Keratinocyte (primary cell): ENCODE measurements at regions not wholly inside any gene's neighbourhood (a gene's known extent, or its start where the extent isn't known, plus 50 kb on each side); places are given as distances from the start of the nearest gene placed in this dataset.

Experiments used
- DNase-seq: peaks from one replicate; pipeline ENCODE4 v3.0.0-alpha.2; 2011; ENCODE audit warnings: low read depth, missing footprints, low spot score
- FAIRE-seq: peaks from 2 replicates; lab custom pipeline; 2011; peaks lifted over from hg19 to GRCh38; lab: Jason Lieb, UNC
- H2AFZ ChIP-seq: 2 replicates; pipeline ENCODE4 v1.6.0; 2012; ENCODE audit warnings: low read length, control low read depth, inconsistent platforms; ENCODE audit not compliant: control insufficient read depth
- H3K27ac ChIP-seq: 2 replicates; pipeline ENCODE4 v1.5.1; 2011; ENCODE audit warnings: low read length; ENCODE audit not compliant: control insufficient read depth, insufficient read depth
- H3K27me3 ChIP-seq: 3 replicates; pipeline ENCODE4 v1.6.0; 2011; ENCODE audit warnings: low read length; ENCODE audit not compliant: control insufficient read depth, insufficient read depth; ENCODE audit errors: extremely low read depth
- H3K36me3 ChIP-seq, 2 experiments: 2 replicates in 1 of 2; 3 replicates in 1 of 2; pipeline ENCODE4 v1.5.1; 2011; ENCODE audit warnings: low read length in 2 of 2, mild to moderate bottlenecking in 1 of 2; ENCODE audit not compliant: control insufficient read depth in 2 of 2, insufficient read depth in 2 of 2; ENCODE audit errors: extremely low read depth in 1 of 2
- H3K4me1 ChIP-seq: 3 replicates; pipeline ENCODE4 v1.5.1; 2011; ENCODE audit warnings: low read length; ENCODE audit not compliant: control insufficient read depth, insufficient read depth; ENCODE audit errors: extremely low read depth
- H3K4me2 ChIP-seq: 3 replicates; pipeline ENCODE4 v1.6.0; 2011; ENCODE audit warnings: low read depth, low read length; ENCODE audit not compliant: control insufficient read depth, insufficient read depth; ENCODE audit errors: extremely low read depth
- H3K4me3 ChIP-seq, 3 experiments: fragments of 200-600 bp in 1 of 3; sonication (generic) in 1 of 3; 2 replicates in 2 of 3; 3 replicates in 1 of 3; pipeline ENCODE4 v1.5.1; 2011 to 2016; ENCODE audit warnings: low read length in 3 of 3, mild to moderate bottlenecking in 3 of 3, control low read depth in 2 of 3, inconsistent platforms in 1 of 3, low read depth in 1 of 3, mixed read lengths in 1 of 3, mixed run types in 1 of 3, moderate library complexity in 1 of 3; ENCODE audit not compliant: control insufficient read depth in 2 of 3, insufficient read depth in 2 of 3; ENCODE audit errors: extremely low read depth in 1 of 3
- H3K79me2 ChIP-seq: 2 replicates; pipeline ENCODE4 v1.6.0; 2012; ENCODE audit warnings: low read length; ENCODE audit not compliant: control insufficient read depth, insufficient read depth
- H3K9ac ChIP-seq: 3 replicates; pipeline ENCODE4 v1.6.0; 2011; ENCODE audit warnings: low read length; ENCODE audit not compliant: control insufficient read depth, insufficient read depth; ENCODE audit errors: extremely low read depth
- H3K9me1 ChIP-seq: 3 replicates; pipeline ENCODE4 v1.6.0; 2011; ENCODE audit warnings: low read length; ENCODE audit not compliant: control insufficient read depth, insufficient read depth; ENCODE audit errors: extremely low read depth
- H3K9me3 ChIP-seq: 2 replicates; pipeline ENCODE4 v1.5.1; 2012; ENCODE audit warnings: low read depth, low read length; ENCODE audit not compliant: control insufficient read depth
- H4K20me1 ChIP-seq: 3 replicates; pipeline ENCODE4 v1.6.0; 2011; ENCODE audit warnings: low read length; ENCODE audit not compliant: control insufficient read depth, insufficient read depth; ENCODE audit errors: extremely low read depth
- CTCF ChIP-seq, 3 experiments: IDR thresholded peaks in 1 of 3; conservative IDR thresholded peaks in 1 of 3; optimal IDR thresholded peaks in 1 of 3; 2 replicates in 2 of 3; 3 replicates in 1 of 3; pipeline versions ENCODE3 to v1.5.1; 2011; ENCODE audit warnings: low read length in 3 of 3, mild to moderate bottlenecking in 3 of 3, moderate library complexity in 2 of 3, control low read depth in 1 of 3, inconsistent platforms in 1 of 3; ENCODE audit not compliant: insufficient read depth in 2 of 3; ENCODE audit errors: extremely low read depth in 1 of 3
- EZH2 ChIP-seq: IDR thresholded peaks from one replicate; pipeline ENCODE4 v1.6.1; 2012; ENCODE audit warnings: inconsistent platforms, mild to moderate bottlenecking, low read length, moderate library complexity
- dilution Hi-C: fragments of 300-500 bp; cut with MboI; formaldehyde crosslinking; loops from one replicate; pipeline ENCODE4 v1.7.0; 2020; ENCODE audit warnings: low sequenced_read_pairs; ENCODE audit not compliant: extremely low pct_ligation_motif_present

GRCh38 chr16:77594799-77595596 lies 127.3 kb upstream of the NUDT7 start:
- Histone ChIP-seq H3K27me3 (no peaks in the 10 kb centered on the region), H3K4me2 (no peak overlapping the region), H3K79me2 (no peaks in the 10 kb centered on the region), H3K36me3 (no peaks in the 10 kb centered on the region), H3K9ac (no peak overlapping the region), H3K9me1 (no peaks in the 10 kb centered on the region), H3K4me3 (no peak overlapping the region), H2AFZ (no peak overlapping the region), H4K20me1 (no peaks in the 10 kb centered on the region), H3K27ac (no peak overlapping the region), H3K9me3 (no peaks in the 10 kb centered on the region), H3K4me1 (no peaks in the 10 kb centered on the region)
- no peak for DNase-seq
- FAIRE-seq, result no peak
- TF ChIP-seq CTCF (optimal IDR thresholded peaks at IDR 0.05 in 1 of 3, IDR thresholded peaks at IDR 0.05 in 1 of 3, conservative IDR thresholded peaks at IDR 0.05 in 1 of 3; ENCODE audit: extremely low read depth in 1 of 3, insufficient read depth in 2 of 3, low read length in 3 of 3) (no peak), EZH2 (no peak)
- dilution Hi-C loops, result loop anchor here (25.0 kb wide), 1 partner anchor 358 kb away; no protein-coding TSS in a partner anchor

GRCh38 chr16:77596261-77596660 lies 126.1 kb upstream of the NUDT7 start:
- Histone ChIP-seq H3K9me3 (no peaks in the 10 kb centered on the region), H3K27me3 (no peaks in the 10 kb centered on the region), H3K4me2 (no peak overlapping the region), H3K9me1 (no peaks in the 10 kb centered on the region), H3K4me1 (no peaks in the 10 kb centered on the region), H4K20me1 (no peaks in the 10 kb centered on the region), H3K4me3 (no peak overlapping the region), H3K79me2 (no peaks in the 10 kb centered on the region), H3K9ac (no peak overlapping the region), H2AFZ (no peak overlapping the region), H3K36me3 (no peaks in the 10 kb centered on the region), H3K27ac (no peak overlapping the region)
- DNase-seq (no peak), FAIRE-seq (no peak)
- dilution Hi-C loops, result loop anchor here (25.0 kb wide), 1 partner anchor 359 kb away; no protein-coding TSS in a partner anchor
- TF ChIP-seq CTCF (optimal IDR thresholded peaks at IDR 0.05 in 1 of 3, IDR thresholded peaks at IDR 0.05 in 1 of 3, conservative IDR thresholded peaks at IDR 0.05 in 1 of 3; ENCODE audit: extremely low read depth in 1 of 3, insufficient read depth in 2 of 3, low read length in 3 of 3) (no peak), EZH2 (no peak)
